22Rv1 (cell line): ENCODE measurements at regions not wholly inside any gene's neighbourhood (a gene's known extent, or its start where the extent isn't known, plus 50 kb on each side); places are given as distances from the start of the nearest gene placed in this dataset.

ENCODE experiments used
- H3K27ac ChIP-seq: fragments of 450-650 bp; 2 replicates; pipeline ENCODE4 v1.5.1; 2017
- CTCF ChIP-seq: fragments of 450-650 bp; IDR thresholded peaks from 2 replicates; pipeline ENCODE4 v1.5.1; 2017; ENCODE audit warnings: mild to moderate bottlenecking
- ZFX ChIP-seq: fragments of 450-650 bp; IDR thresholded peaks from 2 replicates; pipeline ENCODE4 v1.6.1; 2017; ENCODE audit warnings: antibody characterized with exemption, borderline replicate concordance

- no peak overlapping the region for H3K27ac ChIP-seq
- TF ChIP-seq CTCF (no peak), ZFX (no peak)
Measured at GRCh38 chr6:115120391-115120790, 777.6 kb upstream of the HS3ST5 start.

- TF ChIP-seq ZFX (no peak), CTCF (no peak)
- H3K27ac ChIP-seq, result no peak overlapping the region
Measured at GRCh38 chr6:115091461-115091860, 748.6 kb upstream of the HS3ST5 start.

- TF ChIP-seq CTCF (no peak), ZFX (no peak)
- no peak overlapping the region for H3K27ac ChIP-seq
Measured at GRCh38 chr6:115078555-115078954, 735.7 kb upstream of the HS3ST5 start.

GRCh38 chr6:115071962-115072361 is 729.1 kb upstream of the HS3ST5 start:
- no peak overlapping the region for H3K27ac ChIP-seq
- no peak for TF ChIP-seq CTCF
- TF ChIP-seq ZFX, result no peak

GRCh38 chr6:115067690-115068447 is 725.0 kb upstream of the HS3ST5 start:
- TF ChIP-seq CTCF (no peak), ZFX (no peak)
- no peak overlapping the region for H3K27ac ChIP-seq

- TF ChIP-seq ZFX, result no peak
- no peak for TF ChIP-seq CTCF
- no peak overlapping the region for H3K27ac ChIP-seq
Measured at GRCh38 chr6:115064680-115065079, 721.9 kb upstream of the HS3ST5 start.

GRCh38 chr6:115060581-115060980 is 717.8 kb upstream of the HS3ST5 start:
- H3K27ac ChIP-seq, result no peak overlapping the region
- no peak for TF ChIP-seq CTCF
- no peak for TF ChIP-seq ZFX
